Hepatocyte (in vitro differentiated cells): ENCODE measurements at regions not wholly inside any gene's neighbourhood (a gene's known extent, or its start where the extent isn't known, plus 50 kb on each side); places are given as distances from the start of the nearest gene placed in this dataset. TPM values are rescaled to one million over a fixed set of nuclear protein-coding genes. Genes with fewer than 3 reads are reported as not detected.

Experiments
- DNase-seq: peaks from one replicate; pipeline ENCODE4 v3.0.0-alpha.2; 2016; ENCODE audit warnings: low spot score
- H2AFZ ChIP-seq: fragments of 200-600 bp; sonication (generic); 2 replicates; pipeline ENCODE4 v1.6.0; 2016; ENCODE audit warnings: antibody characterized with exemption, mild to moderate bottlenecking
- H3K27ac ChIP-seq: fragments of 200-600 bp; sonication (generic); 2 replicates; pipeline ENCODE4 v1.5.1; 2016; ENCODE audit warnings: mild to moderate bottlenecking
- H3K27me3 ChIP-seq: fragments of 200-600 bp; sonication (generic); 2 replicates; pipeline ENCODE4 v1.6.1; 2016
- H3K36me3 ChIP-seq: fragments of 200-600 bp; sonication (generic); replicated peaks from 2 replicates; pipeline ENCODE4 v1.5.1; 2016; ENCODE audit warnings: low read depth; ENCODE audit not compliant: insufficient read depth
- H3K4me1 ChIP-seq: fragments of 200-600 bp; sonication (generic); 2 replicates; pipeline ENCODE4 v1.5.1; 2016; ENCODE audit warnings: mild to moderate bottlenecking, moderate library complexity; ENCODE audit not compliant: insufficient read depth
- H3K4me2 ChIP-seq: fragments of 200-600 bp; sonication (generic); 2 replicates; pipeline ENCODE4 v1.6.0; 2016
- H3K4me3 ChIP-seq: fragments of 200-600 bp; sonication (generic); 2 replicates; pipeline ENCODE4 v1.5.1; 2016; ENCODE audit warnings: mild to moderate bottlenecking
- H3K79me2 ChIP-seq: fragments of 200-600 bp; sonication (generic); 2 replicates; pipeline ENCODE4 v1.6.0; 2017; ENCODE audit warnings: mild to moderate bottlenecking
- H3K9me2 ChIP-seq: fragments of 200-600 bp; sonication (generic); replicated peaks from 2 replicates; pipeline ENCODE4 v1.6.0; 2017; ENCODE audit warnings: mild to moderate bottlenecking; ENCODE audit not compliant: insufficient read depth
- H3K9me3 ChIP-seq: fragments of 200-600 bp; sonication (generic); 2 replicates; pipeline ENCODE4 v1.5.1; 2016; ENCODE audit warnings: low read depth, mild to moderate bottlenecking
- H4K20me1 ChIP-seq: fragments of 200-600 bp; sonication (generic); 2 replicates; pipeline ENCODE4 v1.6.0; 2016; ENCODE audit warnings: mild to moderate bottlenecking; ENCODE audit not compliant: insufficient read depth, poor library complexity, severe bottlenecking
- EZH2 ChIP-seq: fragments of 200-600 bp; sonication (generic); IDR thresholded peaks from 2 replicates; pipeline ENCODE4 v1.6.1; 2016; ENCODE audit warnings: antibody characterized with exemption, mild to moderate bottlenecking, borderline replicate concordance
- EZH2phosphoT487 ChIP-seq: fragments of 200-600 bp; sonication (generic); IDR thresholded peaks from one replicate; pipeline ENCODE4 v1.6.1; 2018; ENCODE audit warnings: antibody characterized with exemption, mild to moderate bottlenecking, low read depth, moderate library complexity; ENCODE audit not compliant: unreplicated experiment, severe bottlenecking
- WGBS: methylation state at CpG from one replicate; pipeline ENCODE4 v1.1.6; 2016; ENCODE audit warnings: low lambda C conversion rate; ENCODE audit errors: missing lambda C conversion rate; 5-methylcytosine and 5-hydroxymethylcytosine counted together
- small RNA-seq: library from RNA; depleted of rRNA; stranded (forward); fragments of <200 nt; gene quantifications from one replicate; pipeline ENCODE3, GENCODE V24; 2014
- TF ChIP-seq, protein P1 (sequence below): fragments of 200-600 bp; sonication (generic); IDR thresholded peaks from 2 replicates; pipeline ENCODE4 v1.5.1; 2016; ENCODE audit warnings: antibody characterized with exemption, mild to moderate bottlenecking; ENCODE audit not compliant: poor library complexity

DNA sequence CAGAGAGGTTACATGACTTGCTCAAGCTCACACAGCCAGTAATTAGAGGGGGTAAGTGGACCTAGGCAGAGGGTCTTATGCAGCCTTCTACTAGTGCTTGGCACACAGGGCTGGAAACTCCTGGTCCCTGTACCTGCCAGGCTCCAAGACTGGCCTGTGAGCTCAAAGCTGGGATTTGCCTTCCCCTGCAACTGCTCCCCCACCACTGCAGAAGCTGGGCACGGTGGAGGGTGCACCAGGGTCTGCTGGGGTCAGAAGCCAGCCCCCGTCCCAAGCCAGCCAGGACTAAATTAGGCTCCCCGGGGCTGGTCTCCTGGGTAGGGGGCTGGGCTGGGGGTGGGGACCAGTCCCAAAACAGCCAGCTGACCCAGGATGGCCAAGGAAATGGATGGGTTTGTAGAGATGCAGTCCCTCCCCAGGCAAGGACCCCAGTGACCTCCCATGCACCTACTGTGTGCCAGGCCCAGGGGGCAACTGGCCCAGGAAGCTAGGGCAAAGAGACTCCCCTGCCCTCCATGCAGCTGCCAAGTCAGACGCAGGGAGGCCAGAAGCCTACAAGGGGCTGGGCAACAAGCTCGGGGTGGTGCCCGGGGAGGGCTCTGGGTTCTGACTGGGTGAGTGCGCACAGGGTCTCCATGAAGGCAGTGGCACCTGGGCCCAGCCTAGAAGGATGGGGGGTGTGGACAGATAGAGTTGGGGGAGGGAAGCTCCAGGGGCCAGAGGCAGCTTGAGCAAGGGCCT lies 51.8 kb upstream of the LINGO1 start:
- Histone ChIP-seq H3K79me2 (no peaks in the 10 kb centered on the region), H3K27ac (no peak overlapping the region), H3K4me2 (no peak overlapping the region), H2AFZ (no peak overlapping the region), H3K4me3 (no peak overlapping the region), H3K9me3 (no peaks in the 10 kb centered on the region), H3K27me3 (no peaks in the 10 kb centered on the region), H3K4me1 (no peaks in the 10 kb centered on the region), H3K36me3 (no peaks in the 10 kb centered on the region), H4K20me1 (no peaks in the 10 kb centered on the region), H3K9me2 (no peaks in the 10 kb centered on the region)
- 88% methylated on average over 7 of the region's 7 CpGs for WGBS
- TF ChIP-seq, protein P1, sequence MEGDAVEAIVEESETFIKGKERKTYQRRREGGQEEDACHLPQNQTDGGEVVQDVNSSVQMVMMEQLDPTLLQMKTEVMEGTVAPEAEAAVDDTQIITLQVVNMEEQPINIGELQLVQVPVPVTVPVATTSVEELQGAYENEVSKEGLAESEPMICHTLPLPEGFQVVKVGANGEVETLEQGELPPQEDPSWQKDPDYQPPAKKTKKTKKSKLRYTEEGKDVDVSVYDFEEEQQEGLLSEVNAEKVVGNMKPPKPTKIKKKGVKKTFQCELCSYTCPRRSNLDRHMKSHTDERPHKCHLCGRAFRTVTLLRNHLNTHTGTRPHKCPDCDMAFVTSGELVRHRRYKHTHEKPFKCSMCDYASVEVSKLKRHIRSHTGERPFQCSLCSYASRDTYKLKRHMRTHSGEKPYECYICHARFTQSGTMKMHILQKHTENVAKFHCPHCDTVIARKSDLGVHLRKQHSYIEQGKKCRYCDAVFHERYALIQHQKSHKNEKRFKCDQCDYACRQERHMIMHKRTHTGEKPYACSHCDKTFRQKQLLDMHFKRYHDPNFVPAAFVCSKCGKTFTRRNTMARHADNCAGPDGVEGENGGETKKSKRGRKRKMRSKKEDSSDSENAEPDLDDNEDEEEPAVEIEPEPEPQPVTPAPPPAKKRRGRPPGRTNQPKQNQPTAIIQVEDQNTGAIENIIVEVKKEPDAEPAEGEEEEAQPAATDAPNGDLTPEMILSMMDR: no peak
- TF ChIP-seq EZH2phosphoT487 (no peak), EZH2 (no peak)
- DNase-seq: no peak

- H2AFZ ChIP-seq: no peak overlapping the region
- H3K36me3 ChIP-seq: no peaks in the 10 kb centered on the region
- no peak for DNase-seq
- no peaks in the 10 kb centered on the region for H3K79me2 ChIP-seq
- H3K4me3 ChIP-seq: no peak overlapping the region
- no peaks in the 10 kb centered on the region for H4K20me1 ChIP-seq
- no peaks in the 10 kb centered on the region for H3K9me3 ChIP-seq
- H3K9me2 ChIP-seq: no peaks in the 10 kb centered on the region
- H3K27me3 ChIP-seq: no peaks in the 10 kb centered on the region
- H3K4me1 ChIP-seq: no peaks in the 10 kb centered on the region
- WGBS: 64% methylated on average over 9 of the region's 9 CpGs
- no peak overlapping the region for H3K27ac ChIP-seq
- TF ChIP-seq, protein P1: no peak
- no peak for TF ChIP-seq EZH2
- no peak for TF ChIP-seq EZH2phosphoT487
- H3K4me2 ChIP-seq: no peak overlapping the region
Observed at GRCh38 chr15:77682564-77682963, 49.9 kb upstream of the LINGO1 start.

Small RNAs in the stretch of these regions (small RNA-seq; reads per million reads assigned to genes)
- gene RN7SL214P: not detected
